Neural cell (in vitro differentiated cells): ENCODE measurements at regions not wholly inside any gene's neighbourhood (a gene's known extent, or its start where the extent isn't known, plus 50 kb on each side); places are given as distances from the start of the nearest gene placed in this dataset.

Experiments used
- H2AFZ ChIP-seq: fragments of 200-600, 300-800 bp; sonication (generic), shearing (Covaris generic); 2 replicates; pipeline ENCODE4 v1.6.0; 2014; ENCODE audit warnings: low read depth, mild to moderate bottlenecking, antibody characterized with exemption, low read length, moderate library complexity
- H3F3A ChIP-seq: fragments of 200-600 bp; shearing (Covaris generic); 2 replicates; pipeline ENCODE4 v1.6.1; 2016; ENCODE audit warnings: mild to moderate bottlenecking, moderate library complexity, mixed read lengths, antibody characterized with exemption, low read length; ENCODE audit not compliant: insufficient read depth, poor library complexity, severe bottlenecking
- H3K27ac ChIP-seq: fragments of 200-600, 300-800 bp; sonication (generic), shearing (Covaris generic); 2 replicates; pipeline ENCODE4 v1.5.1; 2014; ENCODE audit warnings: mild to moderate bottlenecking, low read length, moderate library complexity
- H3K27me3 ChIP-seq: fragments of 300-800, 200-600 bp; sonication (generic), shearing (Covaris generic); 2 replicates; pipeline ENCODE4 v1.6.0; 2014; ENCODE audit warnings: mild to moderate bottlenecking, low read depth, low read length, moderate library complexity; ENCODE audit not compliant: insufficient read depth
- H3K36me3 ChIP-seq: fragments of 300-800, 200-600 bp; sonication (generic), shearing (Covaris generic); 2 replicates; pipeline ENCODE4 v1.5.1; 2014; ENCODE audit warnings: mild to moderate bottlenecking, antibody characterized with exemption, low read length, moderate library complexity; ENCODE audit not compliant: insufficient read depth
- H3K4me2 ChIP-seq: fragments of 300-800, 200-600 bp; sonication (generic), shearing (Covaris generic); 2 replicates; pipeline ENCODE4 v1.6.0; 2014; ENCODE audit warnings: mild to moderate bottlenecking, low read length
- H3K4me3 ChIP-seq: fragments of 300-800, 200-600 bp; sonication (generic), shearing (Covaris generic); 2 replicates; pipeline ENCODE4 v1.5.1; 2014; ENCODE audit warnings: mild to moderate bottlenecking, low read length, moderate library complexity
- H3K79me2 ChIP-seq: fragments of 200-600 bp; shearing (Covaris generic); replicated peaks from 2 replicates; pipeline ENCODE4 v1.6.0; 2014; ENCODE audit warnings: mild to moderate bottlenecking, low read length, moderate library complexity; ENCODE audit not compliant: insufficient read depth
- H3K9ac ChIP-seq: fragments of 300-800, 200-600 bp; sonication (generic), shearing (Covaris generic); 2 replicates; pipeline ENCODE4 v1.6.1; 2016; ENCODE audit warnings: mild to moderate bottlenecking, low read length, mixed read lengths
- H3K9me2 ChIP-seq: fragments of 200-600 bp; shearing (Covaris generic); 2 replicates; pipeline ENCODE4 v1.6.1; 2016; ENCODE audit warnings: mild to moderate bottlenecking, low read length, mixed read lengths; ENCODE audit not compliant: insufficient read depth
- H3K9me3 ChIP-seq: fragments of 200-600, 300-800 bp; sonication (generic), shearing (Covaris generic); 2 replicates; pipeline ENCODE4 v1.6.1; 2016; ENCODE audit warnings: mild to moderate bottlenecking, mixed run types, low read length, moderate library complexity, mixed read lengths
- H4K20me1 ChIP-seq: fragments of 200-600 bp; shearing (Covaris generic); 2 replicates; pipeline ENCODE4 v1.6.1; 2016; ENCODE audit warnings: mild to moderate bottlenecking, mixed run types; ENCODE audit not compliant: insufficient read depth
- EP300 ChIP-seq: fragments of 450-650 bp; conservative IDR thresholded peaks from 2 replicates; pipeline ENCODE4 v1.6.1; 2014; ENCODE audit warnings: antibody characterized with exemption, mild to moderate bottlenecking, moderate library complexity; ENCODE audit not compliant: poor library complexity, severe bottlenecking
- EZH2 ChIP-seq: fragments of 200-600, 300-800 bp; shearing (Covaris generic), sonication (generic); IDR thresholded peaks from 2 replicates; pipeline ENCODE4 v1.6.1; 2014; ENCODE audit warnings: antibody characterized with exemption, low read length, borderline replicate concordance, mild to moderate bottlenecking; ENCODE audit not compliant: insufficient read depth, poor library complexity, severe bottlenecking
- MXI1 ChIP-seq: fragments of 450-650 bp; conservative IDR thresholded peaks from 2 replicates; pipeline ENCODE4 v1.6.1; 2014; ENCODE audit warnings: antibody characterized with exemption, mild to moderate bottlenecking; ENCODE audit not compliant: poor library complexity, severe bottlenecking
- POLR2AphosphoS5 ChIP-seq: IDR thresholded peaks from 2 replicates; pipeline ENCODE4 v1.6.1; 2012
- RAD21 ChIP-seq: fragments of 450-650 bp; conservative IDR thresholded peaks from 2 replicates; pipeline ENCODE4 v1.6.1; 2014; ENCODE audit warnings: antibody characterized with exemption, mild to moderate bottlenecking, moderate library complexity
- REST ChIP-seq: IDR thresholded peaks from 2 replicates; pipeline ENCODE4 v1.6.1; 2012; ENCODE audit warnings: borderline replicate concordance
- SMC3 ChIP-seq: fragments of 450-650 bp; conservative IDR thresholded peaks from 2 replicates; pipeline ENCODE4 v1.6.1; 2014; ENCODE audit warnings: antibody characterized with exemption, mild to moderate bottlenecking, moderate library complexity; ENCODE audit not compliant: poor library complexity
- TAF1 ChIP-seq: IDR thresholded peaks from 2 replicates; pipeline ENCODE4 v1.6.1; 2012; ENCODE audit warnings: low read depth

- Histone ChIP-seq H3K9ac (no peak overlapping the region), H3K27me3 (no peaks in the 10 kb centered on the region), H3K27ac (no peak overlapping the region), H3F3A (no peaks in the 10 kb centered on the region), H3K4me2 (no peak overlapping the region), H2AFZ (no peak overlapping the region), H3K79me2 (no peaks in the 10 kb centered on the region), H3K9me3 (no peaks in the 10 kb centered on the region), H3K4me3 (no peak overlapping the region), H3K9me2 (no peaks in the 10 kb centered on the region), H3K36me3 (no peaks in the 10 kb centered on the region), H4K20me1 (no peaks in the 10 kb centered on the region)
- no peak for TF ChIP-seq RAD21
- no peak for TF ChIP-seq REST
- TF ChIP-seq MXI1: no peak
- TF ChIP-seq EP300: no peak
- no peak for TF ChIP-seq EZH2
- TF ChIP-seq POLR2AphosphoS5: peak; percentile 15
- TF ChIP-seq SMC3: no peak
These were observed 199.2 kb upstream of the TMC3 start for GRCh38 chr15:81573098-81573746.

GRCh38 chr15:81572190-81572589 lies 198.2 kb upstream of the TMC3 start:
- Histone ChIP-seq H3K4me2 (no peak overlapping the region), H3K27ac (no peak overlapping the region), H3K9me3 (no peaks in the 10 kb centered on the region), H3K27me3 (no peaks in the 10 kb centered on the region), H4K20me1 (no peaks in the 10 kb centered on the region), H3F3A (no peaks in the 10 kb centered on the region), H2AFZ (no peak overlapping the region), H3K9me2 (no peaks in the 10 kb centered on the region), H3K36me3 (no peaks in the 10 kb centered on the region), H3K4me3 (no peak overlapping the region), H3K9ac (no peak overlapping the region), H3K79me2 (no peaks in the 10 kb centered on the region)
- TF ChIP-seq REST (no peak), EZH2 (no peak), TAF1 (no peak), RAD21 (no peak)
